Gastroesophageal sphincter (tissue), 3 donors: ENCODE measurements at regions not wholly inside any gene's neighbourhood (a gene's known extent, or its start where the extent isn't known, plus 50 kb on each side); places are given as distances from the start of the nearest gene placed in this dataset.

Experiments
- POLR2A ChIP-seq, 2 donors: fragments of 450-650 bp; IDR thresholded peaks; one replicate each; pipeline ENCODE4 v1.6.1; 2017; ENCODE audit warnings: antibody characterized with exemption in 2 of 2, mild to moderate bottlenecking in 2 of 2, moderate library complexity in 1 of 2
- TF ChIP-seq, protein P1 (sequence below), 4 experiments: fragments of 200-600 bp in 2 of 4; fragments of 450-650 bp in 2 of 4; sonication (generic) in 1 of 4; IDR thresholded peaks; one replicate each; pipeline ENCODE4 v1.5.1; 2017 to 2019; ENCODE audit warnings: antibody characterized with exemption in 4 of 4, mild to moderate bottlenecking in 2 of 4, moderate library complexity in 2 of 4

DNA sequence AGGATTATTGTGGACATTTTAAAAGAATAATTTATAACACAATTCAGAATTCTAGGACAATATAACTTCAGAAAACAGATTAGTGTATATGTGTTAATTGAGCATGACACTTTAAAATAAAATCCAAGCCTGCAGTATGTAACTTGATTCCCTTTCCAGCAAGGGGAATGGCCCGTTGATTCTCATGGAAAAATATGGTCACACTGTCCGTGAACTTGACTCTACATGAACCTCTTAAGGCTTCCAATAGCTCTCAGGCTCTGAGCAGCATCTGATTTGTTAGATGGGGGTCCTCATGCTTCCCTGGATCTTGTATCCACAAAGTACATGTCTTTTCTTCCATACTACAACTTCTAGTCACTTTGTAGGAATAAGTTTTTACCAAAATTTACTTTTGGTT, 85.5 kb upstream of the AKR1E2 start:
- TF ChIP-seq, protein P1, sequence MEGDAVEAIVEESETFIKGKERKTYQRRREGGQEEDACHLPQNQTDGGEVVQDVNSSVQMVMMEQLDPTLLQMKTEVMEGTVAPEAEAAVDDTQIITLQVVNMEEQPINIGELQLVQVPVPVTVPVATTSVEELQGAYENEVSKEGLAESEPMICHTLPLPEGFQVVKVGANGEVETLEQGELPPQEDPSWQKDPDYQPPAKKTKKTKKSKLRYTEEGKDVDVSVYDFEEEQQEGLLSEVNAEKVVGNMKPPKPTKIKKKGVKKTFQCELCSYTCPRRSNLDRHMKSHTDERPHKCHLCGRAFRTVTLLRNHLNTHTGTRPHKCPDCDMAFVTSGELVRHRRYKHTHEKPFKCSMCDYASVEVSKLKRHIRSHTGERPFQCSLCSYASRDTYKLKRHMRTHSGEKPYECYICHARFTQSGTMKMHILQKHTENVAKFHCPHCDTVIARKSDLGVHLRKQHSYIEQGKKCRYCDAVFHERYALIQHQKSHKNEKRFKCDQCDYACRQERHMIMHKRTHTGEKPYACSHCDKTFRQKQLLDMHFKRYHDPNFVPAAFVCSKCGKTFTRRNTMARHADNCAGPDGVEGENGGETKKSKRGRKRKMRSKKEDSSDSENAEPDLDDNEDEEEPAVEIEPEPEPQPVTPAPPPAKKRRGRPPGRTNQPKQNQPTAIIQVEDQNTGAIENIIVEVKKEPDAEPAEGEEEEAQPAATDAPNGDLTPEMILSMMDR (IDR thresholded peaks at IDR 0.05) = no peak
- TF ChIP-seq POLR2A (IDR thresholded peaks at IDR 0.05) = no peak
